Right atrium auricular region (tissue), 2 donors: ENCODE measurements at regions not wholly inside any gene's neighbourhood (a gene's known extent, or its start where the extent isn't known, plus 50 kb on each side); places are given as distances from the start of the nearest gene placed in this dataset.
"Not testable (repeated sequence)": the region's sequence is repeated elsewhere in the genome, so short reads cannot be mapped to it uniquely, and the experiment has no call there.

Experiments used
- DNase-seq: peaks from one replicate; pipeline ENCODE4 v3.0.0-alpha.2; 2019; ENCODE audit warnings: low spot score
- H3K27ac ChIP-seq, 2 donors: fragments of 200-600 bp; sonication (generic); 1 replicate in 1 of 2; 2 replicates in 1 of 2; pipeline ENCODE4 v1.5.1; 2016 to 2019
- H3K27me3 ChIP-seq, 2 donors: fragments of 200-600 bp; sonication (generic); one replicate each; pipeline versions ENCODE4 v1.5.1 to v1.6.0; 2017 to 2019
- H3K36me3 ChIP-seq: fragments of 200-600 bp; sonication (generic); one replicate; pipeline ENCODE4 v1.5.1; 2016
- H3K4me1 ChIP-seq, 2 donors: fragments of 200-600 bp; sonication (generic); one replicate each; pipeline versions ENCODE4 v1.5.1 to v1.6.0; 2017 to 2019
- H3K4me3 ChIP-seq, 2 donors: fragments of 200-600 bp; sonication (generic); 1 replicate in 1 of 2; 2 replicates in 1 of 2; pipeline ENCODE4 v1.5.1; 2017 to 2019; ENCODE audit warnings: mild to moderate bottlenecking in 1 of 2, moderate library complexity in 1 of 2
- H3K9me3 ChIP-seq, 2 donors: fragments of 200-600 bp; sonication (generic); one replicate each; pipeline ENCODE4 v1.5.1; 2019
- TF ChIP-seq, protein P1 (sequence below), 2 donors: fragments of 200-600 bp; sonication (generic); IDR thresholded peaks; one replicate each; pipeline ENCODE4 v1.5.1; 2019; ENCODE audit warnings: antibody characterized with exemption in 2 of 2

DNA sequence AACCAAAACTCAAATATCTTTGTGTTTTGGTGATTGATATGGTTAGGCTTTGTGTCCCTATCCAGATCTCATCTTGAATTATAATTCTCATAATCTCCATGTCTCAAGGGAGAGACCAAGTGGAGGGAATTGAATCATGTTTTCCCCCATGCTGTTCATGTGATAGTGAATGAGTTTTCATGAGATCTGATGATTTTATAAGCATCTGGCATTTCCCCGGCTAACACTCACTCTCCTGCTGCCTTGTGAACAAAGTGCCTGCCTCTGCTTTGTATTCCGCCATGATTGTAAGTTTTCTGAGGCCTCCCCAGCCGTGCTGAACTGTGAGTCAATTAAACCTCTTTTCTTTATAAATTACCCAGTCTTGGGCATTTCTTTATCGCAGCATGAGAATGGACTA lies 419.5 kb downstream of the SH2D4B start:
- Histone ChIP-seq H3K4me3 (no peak overlapping the region), H3K4me1 (no peaks in the 10 kb centered on the region), H3K36me3 (no peaks in the 10 kb centered on the region), H3K27me3 (no peaks in the 10 kb centered on the region), H3K9me3 (no peaks in the 10 kb centered on the region), H3K27ac (no peak overlapping the region)
- TF ChIP-seq, protein P1, sequence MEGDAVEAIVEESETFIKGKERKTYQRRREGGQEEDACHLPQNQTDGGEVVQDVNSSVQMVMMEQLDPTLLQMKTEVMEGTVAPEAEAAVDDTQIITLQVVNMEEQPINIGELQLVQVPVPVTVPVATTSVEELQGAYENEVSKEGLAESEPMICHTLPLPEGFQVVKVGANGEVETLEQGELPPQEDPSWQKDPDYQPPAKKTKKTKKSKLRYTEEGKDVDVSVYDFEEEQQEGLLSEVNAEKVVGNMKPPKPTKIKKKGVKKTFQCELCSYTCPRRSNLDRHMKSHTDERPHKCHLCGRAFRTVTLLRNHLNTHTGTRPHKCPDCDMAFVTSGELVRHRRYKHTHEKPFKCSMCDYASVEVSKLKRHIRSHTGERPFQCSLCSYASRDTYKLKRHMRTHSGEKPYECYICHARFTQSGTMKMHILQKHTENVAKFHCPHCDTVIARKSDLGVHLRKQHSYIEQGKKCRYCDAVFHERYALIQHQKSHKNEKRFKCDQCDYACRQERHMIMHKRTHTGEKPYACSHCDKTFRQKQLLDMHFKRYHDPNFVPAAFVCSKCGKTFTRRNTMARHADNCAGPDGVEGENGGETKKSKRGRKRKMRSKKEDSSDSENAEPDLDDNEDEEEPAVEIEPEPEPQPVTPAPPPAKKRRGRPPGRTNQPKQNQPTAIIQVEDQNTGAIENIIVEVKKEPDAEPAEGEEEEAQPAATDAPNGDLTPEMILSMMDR (IDR thresholded peaks at IDR 0.05) = no peak
- no peak for DNase-seq

DNA sequence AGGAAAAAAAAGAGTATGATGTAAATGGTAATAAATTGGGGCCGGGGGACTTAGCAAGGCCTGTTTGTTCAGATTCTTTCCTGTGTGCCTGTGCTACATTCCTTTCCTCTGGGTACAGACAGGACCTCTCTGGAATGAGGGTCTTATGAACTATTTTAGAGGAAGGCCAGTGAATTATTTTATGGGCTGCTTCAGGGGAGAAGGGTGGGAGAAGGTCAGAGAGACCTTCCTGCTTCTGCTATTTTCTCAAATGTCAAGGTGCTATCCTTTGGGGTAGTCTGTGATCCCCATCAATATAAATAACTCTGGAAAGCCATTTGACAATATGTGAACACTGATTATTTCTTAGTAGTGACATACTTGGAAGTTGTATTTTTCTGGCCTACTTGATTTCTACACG lies 426.5 kb downstream of the SH2D4B start:
- Histone ChIP-seq H3K4me1 (no peaks in the 10 kb centered on the region), H3K9me3 (no peaks in the 10 kb centered on the region), H3K4me3 (no peak overlapping the region), H3K36me3 (no peaks in the 10 kb centered on the region), H3K27ac (no peak overlapping the region), H3K27me3 (no peaks in the 10 kb centered on the region)
- no peak for DNase-seq
- TF ChIP-seq, protein P1 (IDR thresholded peaks at IDR 0.05) = no peak

DNA sequence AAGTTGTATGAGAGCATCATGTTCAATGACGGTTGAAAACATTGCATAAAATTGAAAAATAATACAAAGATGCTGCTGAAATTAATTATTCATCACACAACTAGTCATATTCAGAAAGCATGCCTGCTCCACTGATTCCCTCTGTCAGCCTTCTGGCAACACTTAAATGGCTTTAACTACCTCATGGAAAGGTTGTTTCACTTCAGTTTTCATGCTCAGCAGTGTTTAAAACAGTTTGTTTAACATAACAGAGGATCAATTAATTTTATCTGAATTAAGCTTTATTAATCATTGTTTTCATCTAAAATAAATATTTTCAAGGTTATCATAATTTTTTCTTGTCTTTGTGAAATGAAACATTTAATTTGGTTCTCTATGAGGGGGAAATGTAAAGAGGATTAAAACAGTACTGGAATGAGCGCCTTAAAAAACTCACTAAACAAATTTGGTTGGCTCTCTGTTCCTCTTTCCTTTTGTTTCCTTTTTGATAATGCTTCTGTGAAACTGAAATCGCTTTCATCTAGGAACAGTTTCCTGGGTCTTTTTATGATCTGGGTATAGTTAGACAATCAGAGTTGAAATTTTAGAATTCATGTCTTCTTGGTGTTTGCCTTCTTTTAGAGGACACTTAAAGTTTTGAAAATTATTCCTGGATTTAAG lies 427.4 kb downstream of the SH2D4B start:
- no peaks in the 10 kb centered on the region for H3K36me3 ChIP-seq
- H3K27ac ChIP-seq = no peak overlapping the region
- H3K4me3 ChIP-seq = no peak overlapping the region
- H3K4me1 ChIP-seq = no peaks in the 10 kb centered on the region
- no peaks in the 10 kb centered on the region for H3K27me3 ChIP-seq
- no peak for DNase-seq
- no peaks in the 10 kb centered on the region for H3K9me3 ChIP-seq
- TF ChIP-seq, protein P1 (IDR thresholded peaks at IDR 0.05) = no peak

DNA sequence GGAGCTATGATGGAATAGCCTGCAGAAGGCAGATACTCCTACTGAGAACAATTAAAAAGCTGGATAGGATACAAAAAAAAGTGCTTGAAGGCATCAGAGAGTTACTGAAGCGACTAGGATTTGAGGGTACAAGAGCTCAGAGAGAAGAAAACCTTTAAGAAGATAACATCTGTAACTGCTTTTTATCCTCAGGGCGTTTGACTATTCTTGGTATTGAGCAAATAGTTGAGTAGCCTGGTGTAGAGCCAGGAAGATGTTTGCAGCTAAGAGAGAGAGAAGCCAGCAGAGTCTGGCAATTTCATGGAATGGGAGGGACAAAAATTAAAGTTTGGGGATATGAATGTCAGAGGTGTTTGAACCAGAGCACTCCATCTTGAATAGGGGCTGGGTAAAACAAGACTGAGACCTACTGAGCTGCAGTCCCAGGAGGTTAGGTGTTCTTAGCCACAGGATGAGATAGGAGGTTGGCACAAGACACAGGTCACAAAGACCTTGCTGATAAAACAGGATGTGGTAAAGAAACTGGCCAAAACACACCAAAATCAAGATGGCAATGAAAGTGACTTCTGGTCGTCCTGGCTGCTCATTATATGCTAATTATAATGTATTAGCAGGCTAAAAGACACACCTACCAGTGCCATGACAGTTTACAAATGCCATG lies 428.8 kb downstream of the SH2D4B start:
- TF ChIP-seq, protein P1 (IDR thresholded peaks at IDR 0.05) = no peak
- DNase-seq = no peak
- Histone ChIP-seq H3K27ac (no peak overlapping the region), H3K27me3 (no peaks in the 10 kb centered on the region), H3K4me1 (no peaks in the 10 kb centered on the region), H3K4me3 (no peak overlapping the region), H3K36me3 (no peaks in the 10 kb centered on the region), H3K9me3 (no peaks in the 10 kb centered on the region)

DNA sequence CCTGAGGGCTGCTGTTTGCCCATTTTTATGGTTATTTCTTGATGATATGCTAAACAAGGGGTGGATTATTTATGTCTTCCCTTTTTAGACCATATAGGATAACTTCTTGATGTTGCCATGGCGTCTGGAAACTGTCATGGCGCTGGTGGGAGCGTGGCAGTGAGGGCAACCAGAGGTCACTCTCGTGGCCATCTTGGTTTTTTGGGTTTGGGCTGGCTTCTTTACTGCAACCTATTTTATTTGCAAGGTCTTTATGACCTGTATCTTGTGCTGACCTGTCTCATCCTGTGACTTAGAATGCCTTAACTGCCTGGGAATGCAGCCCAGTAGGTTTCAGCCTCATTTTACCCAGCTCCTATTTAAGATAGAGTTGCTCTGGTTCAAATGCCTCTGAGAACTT lies 429.7 kb downstream of the SH2D4B start:
- not testable (repeated sequence) for H3K4me1 ChIP-seq, H3K9me3 ChIP-seq, H3K36me3 ChIP-seq, H3K4me3 ChIP-seq, DNase-seq, H3K27me3 ChIP-seq, H3K27ac ChIP-seq

DNA sequence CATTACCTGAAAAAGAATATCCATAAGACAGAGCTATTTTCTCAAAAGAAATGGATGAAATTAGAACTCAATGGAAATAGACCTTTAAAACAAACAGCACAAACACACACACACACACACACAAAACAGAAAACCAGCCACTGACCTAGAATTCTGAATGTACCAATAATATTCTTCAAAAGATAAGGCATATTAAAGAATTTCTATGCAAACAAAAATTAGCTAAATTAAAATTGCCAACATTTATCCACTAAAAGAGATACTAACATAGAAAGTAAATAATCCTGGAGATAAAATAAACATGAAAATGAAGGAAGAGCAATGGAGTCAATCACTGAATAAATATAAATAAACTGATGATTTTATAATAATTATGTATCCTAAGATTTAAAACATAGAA lies 431.2 kb downstream of the SH2D4B start:
- H3K27me3 ChIP-seq = no peaks in the 10 kb centered on the region

More for the DNA sequence above, 431.2 kb downstream of the SH2D4B start:
- DNase-seq = no peak
- Histone ChIP-seq H3K27ac (no peak overlapping the region), H3K9me3 (no peaks in the 10 kb centered on the region), H3K36me3 (no peaks in the 10 kb centered on the region), H3K4me3 (no peak overlapping the region), H3K4me1 (no peaks in the 10 kb centered on the region)
- TF ChIP-seq, protein P1 (IDR thresholded peaks at IDR 0.05) = no peak
